SK-N-SH (cell line): ENCODE measurements at regions not wholly inside any gene's neighbourhood (a gene's known extent, or its start where the extent isn't known, plus 50 kb on each side); places are given as distances from the start of the nearest gene placed in this dataset.

ENCODE experiments used
- CTCF ChIA-PET: fragments of 300-600, 350-600 bp; formaldehyde crosslinking; extraction: SDS; loops from one replicate; lab custom pipeline; 2021; lab: Yijun Ruan, JAX
- POLR2A ChIA-PET: fragments of 350-600 bp; sonication (Branson Sonifier 250); formaldehyde crosslinking; extraction: SDS; loops from one replicate; lab custom pipeline; 2020; ENCODE audit warnings: antibody characterized with exemption, inconsistent platforms; lab: Yijun Ruan, JAX
- DNase-seq: peaks from one replicate; pipeline ENCODE4 v3.0.0; 2012
- H2AFZ ChIP-seq: fragments of 200-600 bp; sonication (generic); 2 replicates; pipeline ENCODE4 v1.8.1; 2016; ENCODE audit warnings: antibody characterized with exemption, mild to moderate bottlenecking, low read depth
- H3F3A ChIP-seq: fragments of 200-600 bp; sonication (generic); replicated peaks from 2 replicates; pipeline ENCODE3; 2016; ENCODE audit warnings: antibody characterized with exemption, mild to moderate bottlenecking; ENCODE audit not compliant: insufficient read depth
- H3K27ac ChIP-seq, 2 experiments: fragments of 200-500 bp in 1 of 2; fragments of 200-600 bp in 1 of 2; sonication (Bioruptor generic) in 1 of 2; sonication (generic), shearing (Covaris generic) in 1 of 2; 2 replicates each; pipeline versions ENCODE4 v1.5.1 to v1.6.1; 2014 to 2016; ENCODE audit warnings: low read depth in 2 of 2, inconsistent platforms in 1 of 2, low read length in 1 of 2, mild to moderate bottlenecking in 1 of 2, mixed read lengths in 1 of 2
- H3K27me3 ChIP-seq: fragments of 200-600 bp; sonication (generic), shearing (Covaris generic); 2 replicates; pipeline ENCODE4 v1.6.1; 2016; ENCODE audit warnings: mixed run types; ENCODE audit not compliant: insufficient read depth
- H3K36me3 ChIP-seq, 2 experiments: fragments of 200-500 bp in 1 of 2; fragments of 200-600 bp in 1 of 2; sonication (Bioruptor generic) in 1 of 2; sonication (generic) in 1 of 2; replicated peaks in 1 of 2; 2 replicates each; pipeline versions ENCODE3 to v1.5.1; 2014 to 2016; ENCODE audit warnings: low read length in 1 of 2, mild to moderate bottlenecking in 1 of 2; ENCODE audit not compliant: insufficient read depth in 2 of 2, control insufficient read depth in 1 of 2
- H3K4me1 ChIP-seq, 2 experiments: fragments of 200-500 bp in 1 of 2; fragments of 200-600 bp in 1 of 2; sonication (Bioruptor generic) in 1 of 2; sonication (generic), shearing (Covaris generic) in 1 of 2; 2 replicates each; pipeline versions ENCODE4 v1.5.1 to v1.6.1; 2014 to 2016; ENCODE audit warnings: low read depth in 1 of 2, low read length in 1 of 2, mixed run types in 1 of 2; ENCODE audit not compliant: insufficient read depth in 2 of 2, control insufficient read depth in 1 of 2
- H3K4me2 ChIP-seq: fragments of 200-600 bp; sonication (generic), shearing (Covaris generic); 2 replicates; pipeline ENCODE4 v1.6.1; 2017; ENCODE audit warnings: mixed run types
- H3K4me3 ChIP-seq, 2 experiments: fragments of 200-500 bp in 1 of 2; fragments of 200-600 bp in 1 of 2; sonication (Bioruptor generic) in 1 of 2; sonication (generic), shearing (Covaris generic) in 1 of 2; 2 replicates each; pipeline versions ENCODE4 v1.5.1 to v1.8.1; 2014 to 2016; ENCODE audit warnings: low read depth in 2 of 2, inconsistent platforms in 1 of 2, low read length in 1 of 2, mild to moderate bottlenecking in 1 of 2, mixed read lengths in 1 of 2, moderate library complexity in 1 of 2
- H3K79me2 ChIP-seq: fragments of 200-600 bp; sonication (generic); 2 replicates; pipeline ENCODE4 v1.8.1; 2017; ENCODE audit warnings: mild to moderate bottlenecking; ENCODE audit not compliant: insufficient read depth
- H3K9ac ChIP-seq: fragments of 200-600 bp; sonication (generic); 2 replicates; pipeline ENCODE4 v1.6.1; 2017; ENCODE audit warnings: mixed run types
- H3K9me2 ChIP-seq: fragments of 200-600 bp; sonication (generic); 2 replicates; pipeline ENCODE4 v1.6.1; 2017; ENCODE audit warnings: mixed run types
- H3K9me3 ChIP-seq: fragments of 200-600 bp; sonication (generic); 2 replicates; pipeline ENCODE4 v1.6.1; 2017; ENCODE audit warnings: mixed run types, mild to moderate bottlenecking, moderate library complexity
- H4K20me1 ChIP-seq: fragments of 200-600 bp; sonication (generic); 2 replicates; pipeline ENCODE4 v1.6.1; 2017; ENCODE audit warnings: mild to moderate bottlenecking, mixed run types; ENCODE audit not compliant: insufficient read depth
- ELF1 ChIP-seq: IDR thresholded peaks from 2 replicates; pipeline ENCODE4 v1.4.0; 2012
- EZH2phosphoT487 ChIP-seq: fragments of 200-600 bp; sonication (generic); IDR thresholded peaks from 2 replicates; pipeline ENCODE4 v1.6.1; 2017; ENCODE audit warnings: low read depth, mixed run types, mild to moderate bottlenecking, antibody characterized with exemption, moderate library complexity, borderline replicate concordance
- FOSL2 ChIP-seq: IDR thresholded peaks from 2 replicates; pipeline ENCODE4 v1.4.0; 2012; ENCODE audit warnings: low read depth, mild to moderate bottlenecking, moderate library complexity, borderline replicate concordance
- MXI1 ChIP-seq: IDR thresholded peaks from 2 replicates; pipeline ENCODE4 v1.6.1; 2012; ENCODE audit warnings: mild to moderate bottlenecking, low read depth, low read length, improper control_type of control experiment
- NFIC ChIP-seq: IDR thresholded peaks from 2 replicates; pipeline ENCODE4 v1.4.0; 2012; ENCODE audit warnings: borderline replicate concordance
- POLR2AphosphoS5 ChIP-seq: IDR thresholded peaks from 2 replicates; pipeline ENCODE4 v1.6.1; 2012; ENCODE audit warnings: low read depth, low read length
- RAD21 ChIP-seq: IDR thresholded peaks from 2 replicates; pipeline ENCODE4 v1.6.1; 2012; ENCODE audit warnings: mild to moderate bottlenecking, low read length
- SIN3A ChIP-seq: IDR thresholded peaks from 2 replicates; pipeline ENCODE4 v1.6.1; 2012; ENCODE audit warnings: low read depth, mild to moderate bottlenecking, low read length, moderate library complexity, borderline replicate concordance
- TAF1 ChIP-seq: IDR thresholded peaks from 2 replicates; pipeline ENCODE4 v1.6.1; 2012; ENCODE audit warnings: low read depth, mild to moderate bottlenecking, low read length, moderate library complexity, borderline replicate concordance
- TCF12 ChIP-seq: IDR thresholded peaks from 2 replicates; pipeline ENCODE4 v1.4.0; 2012
- TEAD4 ChIP-seq: IDR thresholded peaks from 2 replicates; pipeline ENCODE4 v1.4.0; 2012; ENCODE audit warnings: mild to moderate bottlenecking, borderline replicate concordance; ENCODE audit not compliant: insufficient read depth
- YY1 ChIP-seq: IDR thresholded peaks from 2 replicates; pipeline ENCODE4 v1.4.0; 2012; ENCODE audit warnings: low read depth, mild to moderate bottlenecking
- ZBTB33 ChIP-seq: IDR thresholded peaks from 2 replicates; pipeline ENCODE4 v1.4.0; 2012; ENCODE audit warnings: low read depth, borderline replicate concordance
- whole genome bisulfite sequencing: methylation state at CpG from one replicate; pipeline ENCODE4 v1.1.6; 2017; ENCODE audit warnings: low lambda C conversion rate; 5-methylcytosine and 5-hydroxymethylcytosine counted together
- TF ChIP-seq, protein P1 (sequence below): IDR thresholded peaks from 2 replicates; pipeline ENCODE4 v1.6.1; 2012; ENCODE audit warnings: mild to moderate bottlenecking, low read depth, low read length, moderate library complexity
- TF ChIP-seq, protein P2 (sequence below): fragments of 150-350 bp; IDR thresholded peaks from 2 replicates; pipeline ENCODE4 v1.6.1; 2017; ENCODE audit warnings: antibody characterized with exemption, low read length, low read depth, borderline replicate concordance

- TF ChIP-seq YY1 (peak; percentile 30; the same call in 1 of the 2 replicates), RAD21 (peak; percentile 47), POLR2AphosphoS5 (peak; percentile 89), TAF1 (no peak), ELF1 (no peak), TCF12 (peak; percentile 99), FOSL2 (peak; percentile 79)
- TF ChIP-seq, protein P1, sequence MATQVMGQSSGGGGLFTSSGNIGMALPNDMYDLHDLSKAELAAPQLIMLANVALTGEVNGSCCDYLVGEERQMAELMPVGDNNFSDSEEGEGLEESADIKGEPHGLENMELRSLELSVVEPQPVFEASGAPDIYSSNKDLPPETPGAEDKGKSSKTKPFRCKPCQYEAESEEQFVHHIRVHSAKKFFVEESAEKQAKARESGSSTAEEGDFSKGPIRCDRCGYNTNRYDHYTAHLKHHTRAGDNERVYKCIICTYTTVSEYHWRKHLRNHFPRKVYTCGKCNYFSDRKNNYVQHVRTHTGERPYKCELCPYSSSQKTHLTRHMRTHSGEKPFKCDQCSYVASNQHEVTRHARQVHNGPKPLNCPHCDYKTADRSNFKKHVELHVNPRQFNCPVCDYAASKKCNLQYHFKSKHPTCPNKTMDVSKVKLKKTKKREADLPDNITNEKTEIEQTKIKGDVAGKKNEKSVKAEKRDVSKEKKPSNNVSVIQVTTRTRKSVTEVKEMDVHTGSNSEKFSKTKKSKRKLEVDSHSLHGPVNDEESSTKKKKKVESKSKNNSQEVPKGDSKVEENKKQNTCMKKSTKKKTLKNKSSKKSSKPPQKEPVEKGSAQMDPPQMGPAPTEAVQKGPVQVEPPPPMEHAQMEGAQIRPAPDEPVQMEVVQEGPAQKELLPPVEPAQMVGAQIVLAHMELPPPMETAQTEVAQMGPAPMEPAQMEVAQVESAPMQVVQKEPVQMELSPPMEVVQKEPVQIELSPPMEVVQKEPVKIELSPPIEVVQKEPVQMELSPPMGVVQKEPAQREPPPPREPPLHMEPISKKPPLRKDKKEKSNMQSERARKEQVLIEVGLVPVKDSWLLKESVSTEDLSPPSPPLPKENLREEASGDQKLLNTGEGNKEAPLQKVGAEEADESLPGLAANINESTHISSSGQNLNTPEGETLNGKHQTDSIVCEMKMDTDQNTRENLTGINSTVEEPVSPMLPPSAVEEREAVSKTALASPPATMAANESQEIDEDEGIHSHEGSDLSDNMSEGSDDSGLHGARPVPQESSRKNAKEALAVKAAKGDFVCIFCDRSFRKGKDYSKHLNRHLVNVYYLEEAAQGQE = peak; percentile 58
Measured at GRCh38 chr5:82396871-82397514, 118.8 kb upstream of the RPS23 start (continued).

DNA sequence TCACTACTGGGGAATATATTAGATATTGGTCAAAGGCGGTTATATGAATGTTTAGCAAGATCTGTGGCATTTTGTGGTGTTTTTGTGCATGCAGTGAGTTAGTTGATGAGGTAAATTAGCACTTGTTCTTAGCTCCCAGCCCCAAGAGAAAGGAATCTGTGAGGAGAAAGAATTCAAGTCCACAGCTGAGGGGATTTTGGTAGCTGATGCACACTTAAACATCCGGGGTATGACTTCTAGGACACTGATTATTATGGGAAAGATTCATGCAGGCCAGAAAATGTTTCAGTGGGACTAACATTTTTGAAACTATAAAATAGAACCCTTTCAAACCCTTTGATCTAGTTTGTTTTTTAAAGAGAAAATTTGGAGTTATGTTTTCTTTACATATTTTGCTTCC lies 118.2 kb upstream of the RPS23 start:
- Histone ChIP-seq H3K27me3 (no peaks in the 10 kb centered on the region), H3K4me1 (peaks cover 10 to 14% of the 10 kb centered on the region in 2 experiments; a peak in 3 of 4 replicates), H2AFZ (peak overlapping the region; percentile 44; the same call in 1 of the 2 replicates), H3K27ac (peak overlapping the region; percentile 98 to 99), H3K36me3 (no peaks in the 10 kb centered on the region), H3K9me3 (no peaks in the 10 kb centered on the region), H3K4me2 (peak overlapping the region; percentile 30; the same call in 1 of the 2 replicates), H3K4me3 (no peak overlapping the region), H3K9me2 (no peaks in the 10 kb centered on the region), H3F3A (peaks cover 18% of the 10 kb centered on the region), H3K79me2 (no peaks in the 10 kb centered on the region), H3K9ac (peak overlapping the region; percentile 64), H4K20me1 (no peaks in the 10 kb centered on the region)
- ChIA-PET CTCF (interaction anchor here (0.8 kb wide), 1 partner anchor 10 kb away, joined by 3 read pairs; no protein-coding TSS in a partner anchor), POLR2A (no interaction called here)
- TF ChIP-seq TEAD4 (no peak), MXI1 (no peak), SIN3A (no peak), NFIC (no peak), EZH2phosphoT487 (no peak), ZBTB33 (no peak)
- TF ChIP-seq, protein P2, sequence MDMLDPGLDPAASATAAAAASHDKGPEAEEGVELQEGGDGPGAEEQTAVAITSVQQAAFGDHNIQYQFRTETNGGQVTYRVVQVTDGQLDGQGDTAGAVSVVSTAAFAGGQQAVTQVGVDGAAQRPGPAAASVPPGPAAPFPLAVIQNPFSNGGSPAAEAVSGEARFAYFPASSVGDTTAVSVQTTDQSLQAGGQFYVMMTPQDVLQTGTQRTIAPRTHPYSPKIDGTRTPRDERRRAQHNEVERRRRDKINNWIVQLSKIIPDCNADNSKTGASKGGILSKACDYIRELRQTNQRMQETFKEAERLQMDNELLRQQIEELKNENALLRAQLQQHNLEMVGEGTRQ = no peak
- 51% methylated on average over 2 of the region's 2 CpGs for WGBS
- no peak for DNase-seq
